GM19023 (cell line): ENCODE measurements at regions not wholly inside any gene's neighbourhood (a gene's known extent, or its start where the extent isn't known, plus 50 kb on each side); places are given as distances from the start of the nearest gene placed in this dataset.
"Not testable (repeated sequence)": the region's sequence is repeated elsewhere in the genome, so short reads cannot be mapped to it uniquely, and the experiment has no call there.

Experiments
- ATAC-seq: cut with Tn5 transposase; IDR thresholded peaks from one replicate; pipeline ENCODE4 v1.9.1; 2021; ENCODE audit warnings: mild to moderate bottlenecking, moderate library complexity; ENCODE audit not compliant: unreplicated experiment

GRCh38 chr2:182477774-182478173 is 50.9 kb upstream of the PDE1A start:
- ATAC-seq = no peak

- ATAC-seq = no peak
These were observed 54.8 kb upstream of the PDE1A start for GRCh38 chr2:182481676-182482075.

- ATAC-seq = no peak
These were observed 55.7 kb upstream of the PDE1A start for GRCh38 chr2:182482511-182482910.

- no peak for ATAC-seq
These were observed 69.8 kb upstream of the PDE1A start for GRCh38 chr2:182496596-182496995.

GRCh38 chr2:182499706-182500470 is 73.1 kb upstream of the PDE1A start:
- no peak for ATAC-seq

- no peak for ATAC-seq
These were observed 77.0 kb upstream of the PDE1A start for GRCh38 chr2:182503886-182504285.

GRCh38 chr2:182504903-182505302 is 78.1 kb upstream of the PDE1A start:
- no peak for ATAC-seq

DNA sequence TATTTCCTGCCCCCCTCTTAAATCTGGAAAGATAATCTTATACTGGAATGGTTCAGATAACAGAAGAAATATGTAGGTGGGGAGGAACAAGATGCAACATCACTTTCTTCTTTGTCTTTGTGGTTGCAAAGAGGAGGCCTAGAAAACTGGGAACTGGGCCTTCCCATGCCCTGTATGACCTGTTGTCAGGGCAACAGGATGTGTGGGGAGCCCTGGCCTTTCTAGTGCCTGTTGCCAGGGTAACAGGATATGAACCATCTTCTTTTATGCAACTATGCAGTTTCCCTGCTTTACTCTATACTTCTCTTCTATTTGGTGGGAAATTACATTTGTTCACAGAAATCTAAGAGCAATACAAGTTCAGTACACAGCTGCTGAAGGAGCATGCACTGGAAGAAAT is 79.8 kb upstream of the PDE1A start:
- ATAC-seq = no peak

DNA sequence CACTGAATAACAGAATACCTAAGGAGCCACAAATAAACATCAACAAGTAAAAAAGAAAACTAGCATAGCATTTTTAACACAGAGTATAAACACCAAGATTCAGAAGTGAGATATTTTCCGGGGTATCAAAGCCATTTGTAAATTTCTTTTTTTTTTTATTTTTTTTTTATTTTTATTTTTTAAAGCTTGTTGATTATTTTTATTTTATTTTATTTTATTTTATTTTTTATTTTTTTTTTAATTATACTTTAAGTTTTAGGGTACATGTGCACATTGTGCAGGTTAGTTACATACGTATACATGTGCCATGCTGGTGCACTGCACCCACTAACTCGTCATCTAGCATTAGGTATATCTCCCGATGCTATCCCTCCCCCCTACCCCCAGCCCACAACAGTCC is 81.7 kb upstream of the PDE1A start:
- ATAC-seq = not testable (repeated sequence)

GRCh38 chr2:182509216-182509615 is 82.4 kb upstream of the PDE1A start:
- no peak for ATAC-seq

GRCh38 chr2:182521453-182522404 is 94.9 kb upstream of the PDE1A start:
- no peak for ATAC-seq

DNA sequence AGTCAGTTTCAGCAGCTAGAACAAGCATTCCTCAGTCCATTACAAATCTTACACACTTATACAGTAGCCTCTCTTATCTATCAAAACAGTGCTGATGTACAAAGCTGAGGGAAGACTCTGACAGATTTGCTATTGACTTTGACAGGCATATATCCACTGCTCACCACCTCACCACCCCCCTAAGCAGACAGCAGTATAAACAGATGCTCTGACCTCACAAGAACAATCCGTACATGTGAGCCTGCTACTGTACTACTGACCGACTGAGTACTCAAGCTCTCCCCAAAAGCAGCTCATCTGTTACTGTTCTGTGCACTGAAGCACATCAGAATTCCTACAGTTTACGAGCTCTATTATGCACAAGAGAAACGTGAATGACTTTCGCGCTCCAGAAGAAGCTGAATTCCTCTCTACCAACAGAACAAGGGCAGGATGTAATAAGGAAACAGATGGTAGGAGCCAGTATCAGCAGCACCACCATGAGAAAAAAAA is 95.6 kb upstream of the PDE1A start:
- no peak for ATAC-seq

GRCh38 chr2:182522972-182523473 is 96.2 kb upstream of the PDE1A start:
- no peak for ATAC-seq

DNA sequence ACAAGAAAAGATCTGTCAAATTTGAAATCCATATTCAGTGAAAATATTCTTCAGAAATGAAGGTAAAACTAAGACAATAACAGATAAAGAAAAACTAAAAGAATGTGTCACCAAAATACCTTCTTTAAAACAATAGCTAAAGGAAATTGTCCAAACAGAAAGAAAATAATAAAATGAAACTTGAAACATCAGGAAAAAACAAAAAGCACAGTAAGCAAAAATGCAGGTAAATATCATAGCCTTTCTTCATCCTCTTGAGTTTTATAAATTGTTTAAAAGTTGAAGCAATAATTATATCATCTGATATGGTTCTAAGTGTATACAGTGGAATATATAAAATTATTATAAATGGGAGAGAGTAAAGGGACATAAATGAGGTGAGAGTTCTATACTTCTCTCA is 103.8 kb upstream of the PDE1A start:
- no peak for ATAC-seq

- no peak for ATAC-seq
These were observed 113.4 kb upstream of the PDE1A start for GRCh38 chr2:182540252-182540651.

DNA sequence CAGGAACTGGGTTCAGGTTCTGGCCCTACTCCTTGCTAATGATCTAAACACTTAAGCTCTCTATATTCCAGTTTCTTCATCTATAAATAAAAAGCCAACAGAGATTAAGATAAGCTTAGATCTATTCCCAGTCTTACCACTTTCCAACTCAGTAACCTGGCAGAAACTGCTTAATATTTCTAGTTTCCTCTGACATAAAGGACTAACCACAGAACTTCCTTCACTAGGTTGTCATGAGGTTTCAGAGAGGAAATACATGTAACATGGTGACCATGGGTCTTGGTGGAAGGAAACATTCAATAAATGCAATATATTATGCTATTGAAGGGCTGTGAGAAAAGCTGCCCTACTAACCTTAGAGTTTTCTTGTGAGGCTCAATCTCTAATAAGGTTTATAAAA is 114.4 kb upstream of the PDE1A start:
- no peak for ATAC-seq

- no peak for ATAC-seq
These were observed 115.8 kb upstream of the PDE1A start for GRCh38 chr2:182542501-182543258.

DNA sequence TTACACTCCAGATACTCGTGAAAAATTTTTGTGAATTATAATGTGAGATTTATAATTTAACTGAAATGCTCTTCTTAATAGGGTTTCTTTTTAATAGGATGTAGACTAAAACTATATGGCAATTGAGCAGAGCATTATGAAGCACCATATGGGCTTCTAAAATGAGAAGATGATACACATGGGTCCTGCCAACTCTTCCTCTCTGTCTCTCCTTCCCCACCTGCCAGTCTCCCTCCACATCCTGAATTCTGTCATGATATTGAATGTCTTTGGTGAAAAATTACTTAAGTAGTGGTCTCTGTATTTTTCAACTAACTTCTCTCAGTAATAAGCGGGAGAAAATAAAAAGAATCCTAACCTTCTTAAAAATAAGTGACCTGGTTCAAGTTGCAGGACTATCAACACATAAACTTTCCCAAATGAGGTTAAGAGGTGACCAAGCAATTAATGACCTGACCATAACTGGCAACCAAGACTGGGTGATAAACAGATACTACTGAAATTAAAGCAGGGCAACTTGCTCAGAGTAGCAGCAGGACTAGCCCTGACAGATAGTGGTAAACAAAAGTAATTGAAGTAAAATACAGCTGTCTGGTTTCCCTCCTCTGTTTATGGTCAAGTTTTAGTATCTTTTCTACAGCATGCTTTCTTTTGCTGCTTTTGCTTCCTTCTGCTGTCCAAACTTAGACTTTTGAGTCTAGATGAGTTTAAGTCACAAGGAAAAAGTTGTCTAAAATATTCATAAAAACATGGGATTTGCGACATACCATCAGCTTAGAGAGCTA is 117.1 kb upstream of the PDE1A start:
- ATAC-seq = no peak

- ATAC-seq = peak; percentile 79
These were observed 118.8 kb upstream of the PDE1A start for GRCh38 chr2:182545420-182546167.
